ENCODE measurements at regions not wholly inside any gene's neighbourhood (a gene's known extent, or its start where the extent isn't known, plus 50 kb on each side); places are given as distances from the start of the nearest gene placed in this dataset.

DNA sequence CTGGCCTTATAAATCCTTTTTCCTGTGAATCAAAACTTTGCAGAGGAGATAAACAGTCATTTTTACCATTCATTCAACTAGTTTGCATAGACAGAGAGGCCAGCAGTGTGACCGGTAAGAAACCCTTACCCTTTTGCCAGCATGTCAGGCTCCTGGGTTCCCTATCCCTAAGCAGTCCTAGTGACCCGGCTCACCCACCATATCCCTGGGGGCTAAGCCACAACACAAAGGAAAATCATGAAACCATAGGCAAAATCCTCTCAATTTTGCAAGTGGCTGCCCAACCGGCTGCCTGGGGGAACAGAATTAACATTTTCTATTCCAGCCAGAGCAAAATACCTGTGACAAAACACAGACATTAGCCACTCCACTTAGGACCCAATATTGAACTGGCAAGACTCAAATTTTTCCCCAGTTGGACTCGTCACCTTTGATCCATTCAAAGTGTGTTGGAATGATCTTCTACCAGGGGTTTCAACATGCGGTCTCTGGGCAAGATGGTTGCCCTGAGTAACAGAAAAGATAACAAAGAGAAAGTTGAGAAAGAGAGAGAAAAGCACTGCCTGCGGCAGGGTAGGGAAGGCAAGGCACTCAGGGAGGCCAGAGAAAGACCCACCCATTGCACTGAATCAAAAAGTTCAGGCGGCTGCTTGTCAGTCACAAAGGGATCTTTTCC is 174.8 kb upstream of the NAMPT start:
- WGBS, 4 donors: 94 to 97% (median 95%) methylated on average over 7 of the region's 7 CpGs

DNA sequence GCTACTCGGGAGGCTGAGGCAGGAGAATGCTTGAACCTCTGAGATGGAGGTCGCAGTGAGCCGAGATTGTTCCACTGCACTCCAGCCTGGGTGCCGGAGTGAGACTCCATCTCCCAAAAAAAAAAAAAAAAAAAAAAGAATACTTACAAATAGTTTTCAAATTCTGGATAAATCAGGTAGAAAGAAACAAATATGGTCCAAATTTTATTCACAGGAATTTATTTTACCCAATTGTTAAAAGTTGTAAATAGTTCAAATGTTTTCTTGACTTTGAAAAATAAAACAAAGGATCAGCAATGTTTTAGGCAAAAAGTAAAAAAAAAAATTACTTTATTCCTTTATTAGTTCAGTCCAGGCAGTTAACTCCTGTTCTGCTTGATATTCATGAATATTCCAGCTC is 172.9 kb upstream of the NAMPT start:
- Histone ChIP-seq H3K9me3 (replicated peaks in 1 of 3) (no peaks in the 10 kb centered on the region), H3K4me3 (no peak overlapping the region), H3K27me3 (no peaks in the 10 kb centered on the region), H3K27ac (no peak overlapping the region), H3K4me1 (replicated peaks in 1 of 2) (peaks cover 0 to 5% of the 10 kb centered on the region in 2 donors), H3K36me3 (replicated peaks in 1 of 2) (no peaks in the 10 kb centered on the region)
- 95 to 100% (median 96%) methylated on average over 4 of the region's 4 CpGs for WGBS, 4 donors
- no peak for DNase-seq
- TF ChIP-seq, protein P1, sequence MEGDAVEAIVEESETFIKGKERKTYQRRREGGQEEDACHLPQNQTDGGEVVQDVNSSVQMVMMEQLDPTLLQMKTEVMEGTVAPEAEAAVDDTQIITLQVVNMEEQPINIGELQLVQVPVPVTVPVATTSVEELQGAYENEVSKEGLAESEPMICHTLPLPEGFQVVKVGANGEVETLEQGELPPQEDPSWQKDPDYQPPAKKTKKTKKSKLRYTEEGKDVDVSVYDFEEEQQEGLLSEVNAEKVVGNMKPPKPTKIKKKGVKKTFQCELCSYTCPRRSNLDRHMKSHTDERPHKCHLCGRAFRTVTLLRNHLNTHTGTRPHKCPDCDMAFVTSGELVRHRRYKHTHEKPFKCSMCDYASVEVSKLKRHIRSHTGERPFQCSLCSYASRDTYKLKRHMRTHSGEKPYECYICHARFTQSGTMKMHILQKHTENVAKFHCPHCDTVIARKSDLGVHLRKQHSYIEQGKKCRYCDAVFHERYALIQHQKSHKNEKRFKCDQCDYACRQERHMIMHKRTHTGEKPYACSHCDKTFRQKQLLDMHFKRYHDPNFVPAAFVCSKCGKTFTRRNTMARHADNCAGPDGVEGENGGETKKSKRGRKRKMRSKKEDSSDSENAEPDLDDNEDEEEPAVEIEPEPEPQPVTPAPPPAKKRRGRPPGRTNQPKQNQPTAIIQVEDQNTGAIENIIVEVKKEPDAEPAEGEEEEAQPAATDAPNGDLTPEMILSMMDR (IDR thresholded peaks at IDR 0.05): no peak
- intact Hi-C loops (cut with DNase I): no loop called here

More for the DNA sequence above, 174.8 kb upstream of the NAMPT start:
- no peak for DNase-seq
- Histone ChIP-seq H3K27ac (no peak overlapping the region), H3K27me3 (no peaks in the 10 kb centered on the region), H3K4me3 (no peak overlapping the region), H3K4me1 (replicated peaks in 1 of 2) (peaks cover 0 to 7% of the 10 kb centered on the region in 2 donors), H3K9me3 (replicated peaks in 1 of 3) (no peaks in the 10 kb centered on the region), H3K36me3 (replicated peaks in 1 of 2) (no peaks in the 10 kb centered on the region)
- TF ChIP-seq, protein P1 (IDR thresholded peaks at IDR 0.05): no peak
- no peak for TF ChIP-seq POLR2A (IDR thresholded peaks at IDR 0.05)
- intact Hi-C loops (cut with DNase I): loop anchor here (2.0 to 5.0 kb wide), 2 partner anchors 281 to 282 kb away; no protein-coding TSS in a partner anchor

DNA sequence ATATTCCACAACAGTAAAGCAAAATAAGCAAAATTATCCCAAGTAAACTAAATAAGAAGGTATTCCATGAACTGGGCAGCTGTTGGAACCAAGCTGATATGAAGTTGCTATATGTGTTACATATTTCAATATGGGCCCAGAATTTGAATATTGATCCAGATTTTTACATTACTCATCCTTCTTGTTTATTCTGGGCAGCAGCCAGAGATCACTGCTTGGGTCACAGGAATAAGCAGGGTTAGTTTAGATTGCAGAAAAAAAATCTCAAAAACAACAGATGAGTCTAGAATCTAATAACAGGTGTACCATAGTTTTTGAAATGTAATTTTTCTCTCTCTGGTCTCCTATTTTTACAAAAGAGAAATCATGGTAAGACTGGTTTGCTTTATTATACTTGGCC is 171.5 kb upstream of the NAMPT start:
- Histone ChIP-seq H3K27ac (no peak overlapping the region), H3K4me1 (replicated peaks in 1 of 2) (no peaks in the 10 kb centered on the region), H3K9me3 (replicated peaks in 1 of 3) (no peaks in the 10 kb centered on the region), H3K4me3 (no peak overlapping the region), H3K27me3 (no peaks in the 10 kb centered on the region), H3K36me3 (replicated peaks in 1 of 2) (no peaks in the 10 kb centered on the region)
- TF ChIP-seq POLR2A (IDR thresholded peaks at IDR 0.05): no peak
- TF ChIP-seq, protein P1 (IDR thresholded peaks at IDR 0.05): no peak
- intact Hi-C loops (cut with DNase I): no loop called here
- no peak for DNase-seq

DNA sequence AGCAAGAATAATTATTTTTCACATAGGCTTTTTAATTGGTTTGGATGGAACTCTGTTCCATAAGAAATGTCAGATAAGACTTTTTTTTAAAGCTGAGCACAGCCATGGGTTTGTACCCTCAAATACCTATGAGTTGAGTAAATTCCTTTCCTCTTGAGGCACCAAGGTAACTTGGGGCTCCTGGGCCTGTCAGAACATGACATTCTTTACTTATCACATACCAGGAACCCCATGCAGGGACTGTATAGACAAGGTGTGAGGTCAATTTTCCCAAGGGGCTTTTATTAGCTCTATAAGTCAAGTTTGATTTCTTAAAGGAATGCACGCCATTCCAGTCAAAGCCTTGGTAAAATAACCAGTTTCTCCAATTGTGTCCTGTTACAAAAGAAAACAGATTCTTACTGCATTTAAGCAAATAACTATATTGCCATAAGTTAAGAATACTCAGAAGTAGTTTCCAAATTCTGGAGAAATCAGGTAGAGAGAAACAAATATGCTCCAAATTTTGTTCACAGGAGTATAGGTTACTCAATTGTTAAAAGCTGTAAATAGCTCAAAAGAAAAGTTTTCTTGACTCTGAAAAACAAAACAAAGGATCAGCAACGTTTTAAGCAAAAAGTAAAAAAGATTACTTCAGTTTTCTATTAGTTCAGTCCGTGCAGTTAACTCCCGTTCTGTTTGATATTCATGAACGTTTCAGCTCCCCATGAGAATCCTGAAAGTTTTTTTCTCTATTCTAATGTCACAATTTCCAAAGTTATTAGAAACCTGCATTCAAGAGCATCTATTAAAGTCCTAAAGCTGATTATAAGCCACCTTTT is 167.5 kb upstream of the NAMPT start:
- WGBS, 4 donors: 76 to 82% (median 81%) methylated on average over 5 of the region's 5 CpGs
- no peak overlapping the region for H3K4me3 ChIP-seq
- no peak for DNase-seq
- H3K27ac ChIP-seq: no peak overlapping the region
- TF ChIP-seq, protein P1 (IDR thresholded peaks at IDR 0.05): no peak
- TF ChIP-seq POLR2A (IDR thresholded peaks at IDR 0.05): no peak
- H3K36me3 ChIP-seq (replicated peaks in 1 of 2): no peaks in the 10 kb centered on the region
- no peaks in the 10 kb centered on the region for H3K9me3 ChIP-seq (replicated peaks in 1 of 3)
- H3K4me1 ChIP-seq (replicated peaks in 1 of 2): no peaks in the 10 kb centered on the region
- H3K27me3 ChIP-seq: no peaks in the 10 kb centered on the region
- intact Hi-C loops (cut with DNase I): no loop called here
